ENCODE measurements at regions not wholly inside any gene's neighbourhood (a gene's known extent, or its start where the extent isn't known, plus 50 kb on each side); places are given as distances from the start of the nearest gene placed in this dataset.

- TF ChIP-seq CTCF (IDR thresholded peaks at IDR 0.05; ENCODE audit: low read length) (no peak), EZH2 (optimal IDR thresholded peaks at IDR 0.05; ENCODE audit: low read depth, low read length) (no peak)
Observed at GRCh38 chr3:98651780-98652077, 58.3 kb upstream of the CPOX start.
